IMR-90 (cell line): ENCODE measurements at regions not wholly inside any gene's neighbourhood (a gene's known extent, or its start where the extent isn't known, plus 50 kb on each side); places are given as distances from the start of the nearest gene placed in this dataset.

Source experiments
- ATAC-seq: fragments of 200-7000 bp; cut with Tn5 transposase; 2 replicates; pipeline ENCODE4 v1.9.1; 2020; ENCODE audit warnings: low read depth, mild to moderate bottlenecking, moderate library complexity
- BruUV-seq: library from RNA; stranded (reverse); fragments of 400-500 nt; replicated peaks from 2 replicates; lab custom pipeline; 2021; lab: Mats Ljungman, UMichigan
- CTCF ChIA-PET: fragments of 300-600 bp; formaldehyde crosslinking; extraction: SDS; loops from one replicate; lab custom pipeline; 2021; ENCODE audit warnings: antibody characterized with exemption; lab: Yijun Ruan, JAX
- POLR2A ChIA-PET: fragments of 300-600 bp; sonication (Branson Sonifier 250); formaldehyde crosslinking; loops from one replicate; lab custom pipeline; 2022; ENCODE audit warnings: antibody characterized with exemption; ENCODE audit not compliant: unreplicated experiment; lab: Charles Lee
- DNase-seq: peaks from one replicate; pipeline ENCODE4 v3.0.0; 2013
- H2AFZ ChIP-seq: replicated peaks from 2 replicates; pipeline ENCODE3; 2013; ENCODE audit warnings: low read length, mild to moderate bottlenecking; ENCODE audit not compliant: poor library complexity
- H2AK5ac ChIP-seq: 2 replicates; pipeline ENCODE4 v1.6.1; 2013; ENCODE audit warnings: low read depth, low read length, inconsistent platforms
- H2AK9ac ChIP-seq: replicated peaks from 2 replicates; pipeline ENCODE3; 2013; ENCODE audit warnings: mild to moderate bottlenecking, low read depth, low read length, moderate library complexity; ENCODE audit not compliant: poor library complexity
- H2BK120ac ChIP-seq: 2 replicates; pipeline ENCODE4 v1.6.1; 2013; ENCODE audit warnings: low read depth, low read length, inconsistent platforms
- H2BK15ac ChIP-seq: 3 replicates; pipeline ENCODE4 v1.6.1; 2013; ENCODE audit warnings: low read depth, low read length, inconsistent platforms
- H2BK20ac ChIP-seq: 2 replicates; pipeline ENCODE4 v1.6.1; 2013; ENCODE audit warnings: low read depth, mild to moderate bottlenecking, inconsistent platforms, low read length, moderate library complexity
- H2BK5ac ChIP-seq: 2 replicates; pipeline ENCODE4 v1.6.1; 2013; ENCODE audit warnings: mild to moderate bottlenecking, low read depth, low read length, inconsistent platforms; ENCODE audit not compliant: poor library complexity, severe bottlenecking
- H3K14ac ChIP-seq: replicated peaks from 2 replicates; pipeline ENCODE4 v1.6.1; 2013; ENCODE audit warnings: low read depth, low read length, inconsistent platforms
- H3K18ac ChIP-seq: 2 replicates; pipeline ENCODE4 v1.6.1; 2013; ENCODE audit warnings: low read depth, low read length, control low read depth
- H3K23ac ChIP-seq: 2 replicates; pipeline ENCODE4 v1.6.1; 2013; ENCODE audit warnings: low read depth, low read length, inconsistent platforms
- H3K27ac ChIP-seq: 2 replicates; pipeline ENCODE4 v1.5.1; 2013; ENCODE audit warnings: mild to moderate bottlenecking, control low read depth, low read length; ENCODE audit not compliant: insufficient read depth
- H3K27me3 ChIP-seq: 2 replicates; pipeline ENCODE4 v1.6.1; 2013; ENCODE audit warnings: low read length; ENCODE audit not compliant: control insufficient read depth, insufficient read depth
- H3K36me3 ChIP-seq: 2 replicates; pipeline ENCODE4 v1.6.1; 2013; ENCODE audit warnings: low read length, mixed read lengths; ENCODE audit not compliant: control insufficient read depth, insufficient read depth
- H3K4ac ChIP-seq: 2 replicates; pipeline ENCODE4 v1.6.1; 2013; ENCODE audit warnings: low read depth, low read length, inconsistent platforms
- H3K4me1 ChIP-seq: 2 replicates; pipeline ENCODE4 v1.6.1; 2013; ENCODE audit warnings: low read length, mixed read lengths; ENCODE audit not compliant: control insufficient read depth, insufficient read depth
- H3K4me2 ChIP-seq: 2 replicates; pipeline ENCODE4 v1.6.1; 2013; ENCODE audit warnings: low read depth, mild to moderate bottlenecking, control low read depth, low read length, moderate library complexity
- H3K4me3 ChIP-seq: 2 replicates; pipeline ENCODE4 v1.5.1; 2013; ENCODE audit warnings: low read depth, mild to moderate bottlenecking, control low read depth, low read length, moderate library complexity; ENCODE audit not compliant: insufficient read depth
- H3K56ac ChIP-seq: 2 replicates; pipeline ENCODE4 v1.6.1; 2013; ENCODE audit warnings: low read length, inconsistent platforms; ENCODE audit not compliant: insufficient read depth; ENCODE audit errors: extremely low read depth
- H3K79me1 ChIP-seq, 2 experiments: 2 replicates each; pipeline ENCODE4 v1.6.1; 2013; ENCODE audit warnings: low read length in 2 of 2, inconsistent platforms in 1 of 2, low read depth in 1 of 2
- H3K9ac ChIP-seq: 2 replicates; pipeline ENCODE4 v1.6.1; 2013; ENCODE audit warnings: low read depth, low read length, control low read depth
- H3K9me1 ChIP-seq: 2 replicates; pipeline ENCODE4 v1.6.1; 2013; ENCODE audit warnings: low read length, inconsistent platforms; ENCODE audit not compliant: insufficient read depth
- H3K9me3 ChIP-seq: 2 replicates; pipeline ENCODE4 v1.6.1; 2013; ENCODE audit warnings: low read length; ENCODE audit not compliant: control insufficient read depth, insufficient read depth
- H4K20me1 ChIP-seq: 2 replicates; pipeline ENCODE4 v1.6.1; 2013; ENCODE audit warnings: low read length, inconsistent platforms; ENCODE audit not compliant: insufficient read depth
- H4K5ac ChIP-seq: 2 replicates; pipeline ENCODE4 v1.6.1; 2013; ENCODE audit warnings: mild to moderate bottlenecking, low read depth, low read length, control low read depth
- H4K8ac ChIP-seq, 2 experiments: 2 replicates each; pipeline ENCODE4 v1.6.1; 2013; ENCODE audit warnings: low read depth in 2 of 2, low read length in 2 of 2, control low read depth in 1 of 2, inconsistent platforms in 1 of 2
- H4K91ac ChIP-seq: 2 replicates; pipeline ENCODE4 v1.6.1; 2013; ENCODE audit warnings: low read depth, low read length, inconsistent platforms; ENCODE audit not compliant: insufficient read depth
- BHLHE40 ChIP-seq: fragments of 150-350 bp; IDR thresholded peaks from 2 replicates; pipeline ENCODE4 v1.6.1; 2016; ENCODE audit warnings: mild to moderate bottlenecking, low read depth, low read length
- FOS ChIP-seq: fragments of 150-350 bp; IDR thresholded peaks from 2 replicates; pipeline ENCODE4 v1.6.1; 2016; ENCODE audit warnings: low read depth, low read length
- MAZ ChIP-seq: IDR thresholded peaks from 2 replicates; pipeline ENCODE4 v1.6.1; 2012; ENCODE audit warnings: low read depth, mild to moderate bottlenecking, low read length, improper control_type of control experiment, moderate library complexity, borderline replicate concordance
- MXI1 ChIP-seq: IDR thresholded peaks from 2 replicates; pipeline ENCODE4 v1.6.1; 2012; ENCODE audit warnings: low read depth, mild to moderate bottlenecking, low read length, moderate library complexity, borderline replicate concordance
- NFE2L2 ChIP-seq: fragments of 150-350 bp; IDR thresholded peaks from 2 replicates; pipeline ENCODE4 v1.6.1; 2016; ENCODE audit warnings: low read depth, mild to moderate bottlenecking, low read length
- whole genome bisulfite sequencing, 2 experiments: methylation state at CpG; one replicate each; pipeline versions ENCODE4 v1.1.5 to v1.1.7; 2013; ENCODE audit warnings: missing lambda C conversion rate in 2 of 2; ENCODE audit not compliant: insufficient read length in 1 of 2; ENCODE audit errors: extremely low coverage in 2 of 2; 5-methylcytosine and 5-hydroxymethylcytosine counted together
- dilution Hi-C: fragments of 300-500 bp; cut with HindIII; formaldehyde crosslinking; loops from one replicate; pipeline ENCODE4 v1.14.3; 2018; ENCODE audit warnings: low sequenced_read_pairs; ENCODE audit not compliant: unreplicated experiment
- in situ Hi-C: fragments of 300-500 bp; cut with MboI; formaldehyde crosslinking; loops from 3 replicates; pipeline ENCODE4 v1.14.3; 2019; ENCODE audit warnings: low sequenced_read_pairs, inconsistent platforms, mixed read lengths
- intact Hi-C: fragments of 100-400 bp; cut with micrococcal nuclease; formaldehyde crosslinking; loops from 2 replicates; pipeline ENCODE4 v1.10.0; 2022

DNA sequence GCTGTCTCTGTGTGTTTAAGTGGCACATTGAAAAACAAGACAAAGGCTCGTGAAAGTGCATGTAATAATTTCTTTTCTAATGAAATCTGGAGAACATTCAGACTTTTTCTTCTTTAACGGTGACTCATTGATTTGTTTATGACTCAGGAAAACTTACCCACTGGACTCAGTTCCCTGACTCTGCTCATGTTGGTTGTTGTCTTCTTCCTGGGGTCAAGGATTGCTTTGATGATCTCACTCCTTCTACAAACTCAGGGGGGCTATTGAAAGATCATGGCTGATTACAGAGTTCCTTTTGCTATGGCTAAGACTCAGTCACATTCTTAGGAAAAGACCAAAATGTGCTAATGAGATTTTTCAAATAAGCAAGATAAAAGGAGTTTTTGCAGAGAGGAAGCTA, 141.1 kb upstream of the DAP start:
- TF ChIP-seq FOS, result peak; percentile 98
- TF ChIP-seq BHLHE40, result peak; percentile 46; the same call in 1 of the 2 replicates
- TF ChIP-seq NFE2L2, result peak; percentile 51; the same call in 1 of the 2 replicates
- no peak for TF ChIP-seq MAZ
- TF ChIP-seq MXI1, result no peak
- ATAC-seq, result peak; percentile 88
- POLR2A ChIA-PET, result no interaction called here

More for the DNA sequence above, 141.1 kb upstream of the DAP start:
- peak; percentile 87 for DNase-seq
- Histone ChIP-seq H2BK120ac (peak overlapping the region; percentile 80), H3K9ac (no peak overlapping the region), H3K36me3 (no peaks in the 10 kb centered on the region), H3K9me3 (no peaks in the 10 kb centered on the region), H2BK15ac (peak overlapping the region; percentile 60; the same call in 1 of the 3 replicates), H3K4me1 (peaks cover 11% of the 10 kb centered on the region), H3K4ac (peak overlapping the region; percentile 82), H3K9me1 (peaks cover 7% of the 10 kb centered on the region), H2AK9ac (no peak overlapping the region), H2BK20ac (peak overlapping the region; percentile 82), H4K5ac (peak overlapping the region; percentile 67; the same call in 1 of the 2 replicates), H3K14ac (peak overlapping the region; percentile 4; the same call in 1 of the 2 replicates), H2AK5ac (peak overlapping the region; percentile 65; the same call in 1 of the 2 replicates), H3K4me2 (peak overlapping the region; percentile 73), H3K27me3 (no peaks in the 10 kb centered on the region; the same call in 1 of the 2 replicates), H2AFZ (no peak overlapping the region), H4K20me1 (no peaks in the 10 kb centered on the region), H3K4me3 (no peak overlapping the region), H3K27ac (peak overlapping the region; percentile 43), H2BK5ac (peak overlapping the region; percentile 14), H3K18ac (peak overlapping the region; percentile 76; the same call in 1 of the 2 replicates), H3K56ac (no peak overlapping the region), H4K8ac (peak overlapping the region in 1 of 2 experiments; percentile 41; a peak in 2 of 4 replicates), H4K91ac (peak overlapping the region; percentile 63; the same call in 1 of the 2 replicates), H3K79me1 (no peaks in the 10 kb centered on the region), H3K23ac (peak overlapping the region; percentile 66; the same call in 1 of the 2 replicates)
- BruUV-seq, result no TSS peak
- dilution Hi-C loops (no loop called here), in situ Hi-C loops (no loop called here), intact Hi-C loops (loop anchor here (5.0 kb wide), 3 partner anchors 40 to 200 kb away; partner anchors contain the start of gene DAP)
- WGBS, 2 experiments, result no CpG with 5 or more reads among the region's 2 CpGs
- CTCF ChIA-PET, result no interaction called here
